HCT116 (cell line): ENCODE measurements at regions not wholly inside any gene's neighbourhood (a gene's known extent, or its start where the extent isn't known, plus 50 kb on each side); places are given as distances from the start of the nearest gene placed in this dataset.

Source experiments
- ATAC-seq: fragments of 200-7000 bp; cut with Tn5 transposase; 2 replicates; pipeline ENCODE4 v1.9.1; 2020; ENCODE audit warnings: mild to moderate bottlenecking, moderate library complexity
- BruUV-seq: library from RNA; stranded (reverse); fragments of 400-500 nt; replicated peaks from 2 replicates; lab custom pipeline; 2021; lab: Mats Ljungman, UMichigan
- CTCF ChIA-PET: fragments of 300-600 bp; sonication (Branson Sonifier 250); formaldehyde crosslinking; loops from one replicate; lab custom pipeline; 2021; ENCODE audit warnings: antibody characterized with exemption; lab: Charles Lee
- POLR2A ChIA-PET: fragments of 300-600, 350-600 bp; sonication (Branson Sonifier 250); formaldehyde crosslinking; loops from one replicate; lab custom pipeline; 2021; ENCODE audit warnings: antibody characterized with exemption; lab: Charles Lee
- RAD21 ChIA-PET, 2 experiments: fragments of 300-600 bp; sonication (Branson Sonifier 250); formaldehyde crosslinking; loops; one replicate each; lab custom pipeline; 2023; ENCODE audit warnings: low total read pairs in 2 of 2; ENCODE audit not compliant: uncharacterized antibody in 2 of 2, unreplicated experiment in 2 of 2, low non-redundant PET in 1 of 2; lab: Charles Lee
- DNase-seq: peaks from one replicate; pipeline ENCODE4 v3.0.0-alpha.2; 2010; ENCODE audit warnings: low read depth, low spot score
- H2AFZ ChIP-seq: fragments of 200-600 bp; shearing (Covaris generic), sonication (generic); 2 replicates; pipeline ENCODE4 v1.6.1; 2017; ENCODE audit warnings: low read depth, mixed run types, mixed read lengths, antibody characterized with exemption, low read length; ENCODE audit not compliant: poor library complexity, severe bottlenecking
- H3K27ac ChIP-seq: 2 replicates; pipeline ENCODE4 v1.5.1; 2012; ENCODE audit warnings: low read depth, low read length
- H3K27me3 ChIP-seq: fragments of 200-600 bp; sonication (generic); 2 replicates; pipeline ENCODE4 v1.6.1; 2016; ENCODE audit warnings: mixed run types, low read length, mixed read lengths; ENCODE audit not compliant: insufficient read depth
- H3K36me3 ChIP-seq, 2 experiments: fragments of 200-500 bp in 1 of 2; fragments of 200-600 bp in 1 of 2; sonication (Bioruptor generic) in 1 of 2; sonication (generic) in 1 of 2; 2 replicates each; pipeline versions ENCODE4 v1.5.1 to v1.6.1; 2014 to 2016; ENCODE audit warnings: low read length in 2 of 2, inconsistent platforms in 1 of 2, mixed read lengths in 1 of 2, mixed run types in 1 of 2; ENCODE audit not compliant: insufficient read depth in 2 of 2, control insufficient read depth in 1 of 2
- H3K4me1 ChIP-seq, 2 experiments: fragments of 200-600 bp in 1 of 2; sonication (generic) in 1 of 2; 2 replicates each; pipeline versions ENCODE4 v1.5.1 to v1.6.1; 2012 to 2017; ENCODE audit warnings: low read length in 2 of 2, inconsistent platforms in 1 of 2, mild to moderate bottlenecking in 1 of 2, mixed read lengths in 1 of 2, mixed run types in 1 of 2, moderate library complexity in 1 of 2; ENCODE audit not compliant: insufficient read depth in 2 of 2, control insufficient read depth in 1 of 2
- H3K4me2 ChIP-seq: fragments of 200-600 bp; sonication (generic); 2 replicates; pipeline ENCODE4 v1.6.1; 2017; ENCODE audit warnings: mixed run types, low read length, mixed read lengths
- H3K4me3 ChIP-seq, 2 experiments: fragments of 200-600 bp in 1 of 2; sonication (generic) in 1 of 2; replicated peaks in 1 of 2; 2 replicates each; pipeline ENCODE4 v1.5.1; 2011 to 2016; ENCODE audit warnings: low read length in 2 of 2, control low read depth in 1 of 2, low read depth in 1 of 2, mild to moderate bottlenecking in 1 of 2, mixed read lengths in 1 of 2, mixed run types in 1 of 2
- H3K79me2 ChIP-seq: fragments of 200-600 bp; sonication (generic); 2 replicates; pipeline ENCODE4 v1.6.1; 2017; ENCODE audit warnings: mild to moderate bottlenecking, mixed run types, low read length, moderate library complexity, mixed read lengths; ENCODE audit not compliant: insufficient read depth
- H3K9ac ChIP-seq: fragments of 200-600 bp; sonication (generic); 2 replicates; pipeline ENCODE4 v1.6.1; 2016; ENCODE audit warnings: low read length, mixed read lengths
- H3K9me2 ChIP-seq: fragments of 200-600 bp; sonication (generic), shearing (Covaris generic); 2 replicates; pipeline ENCODE4 v1.6.1; 2017; ENCODE audit warnings: mixed run types, mild to moderate bottlenecking, moderate library complexity; ENCODE audit not compliant: insufficient read depth
- H3K9me3 ChIP-seq, 2 experiments: fragments of 200-500 bp in 1 of 2; fragments of 200-600 bp in 1 of 2; sonication (Bioruptor generic) in 1 of 2; sonication (generic) in 1 of 2; 2 replicates each; pipeline ENCODE4 v1.6.1; 2014 to 2017; ENCODE audit warnings: low read length in 2 of 2, mixed read lengths in 2 of 2, inconsistent platforms in 1 of 2, low read depth in 1 of 2, mild to moderate bottlenecking in 1 of 2, mixed run types in 1 of 2, moderate library complexity in 1 of 2; ENCODE audit not compliant: control insufficient read depth in 1 of 2, insufficient read depth in 1 of 2
- H4K20me1 ChIP-seq: fragments of 200-600 bp; sonication (generic), shearing (Covaris generic); 2 replicates; pipeline ENCODE4 v1.6.1; 2017; ENCODE audit warnings: mixed run types, mild to moderate bottlenecking, moderate library complexity; ENCODE audit not compliant: insufficient read depth
- ATF3 ChIP-seq: IDR thresholded peaks from 2 replicates; pipeline ENCODE4 v1.6.1; 2012
- ELF1 ChIP-seq: IDR thresholded peaks from 2 replicates; pipeline ENCODE4 v1.6.1; 2012; ENCODE audit warnings: low read depth, borderline replicate concordance
- EZH2 ChIP-seq: fragments of 200-600 bp; sonication (generic); IDR thresholded peaks from 2 replicates; pipeline ENCODE4 v1.6.1; 2017; ENCODE audit warnings: antibody characterized with exemption, mixed run types
- EZH2phosphoT487 ChIP-seq: fragments of 200-600 bp; IDR thresholded peaks from 2 replicates; pipeline ENCODE4 v1.6.1; 2018; ENCODE audit warnings: antibody characterized with exemption, borderline replicate concordance
- FOSL1 ChIP-seq: IDR thresholded peaks from 2 replicates; pipeline ENCODE4 v1.6.1; 2012; ENCODE audit warnings: low read depth
- POLR2AphosphoS5 ChIP-seq: IDR thresholded peaks from 2 replicates; pipeline ENCODE4 v1.6.1; 2011; ENCODE audit warnings: mild to moderate bottlenecking, low read depth, low read length, moderate library complexity
- TCF7L2 ChIP-seq: IDR thresholded peaks from 2 replicates; pipeline ENCODE4 v1.7.0; 2011; ENCODE audit warnings: borderline replicate concordance, inconsistent platforms; ENCODE audit not compliant: insufficient read depth, insufficient read length; ENCODE audit errors: extremely low read depth
- ZBTB33 ChIP-seq: IDR thresholded peaks from 2 replicates; pipeline ENCODE4 v1.6.1; 2011; ENCODE audit warnings: mild to moderate bottlenecking, low read length, moderate library complexity; ENCODE audit not compliant: insufficient replicate concordance; ENCODE audit errors: extremely low read depth
- ZFX ChIP-seq: fragments of 450-650 bp; IDR thresholded peaks from 2 replicates; pipeline ENCODE4 v1.6.1; 2017
- ZNF274 ChIP-seq: fragments of 200-500 bp; sonication (Bioruptor generic); IDR thresholded peaks from 2 replicates; pipeline ENCODE4 v1.6.1; 2014; ENCODE audit warnings: mild to moderate bottlenecking, low read depth, low read length, inconsistent platforms
- intact Hi-C: fragments of 100-400 bp; cut with micrococcal nuclease; formaldehyde crosslinking; loops from 2 replicates; pipeline ENCODE4 v1.10.0; 2022

GRCh38 chr3:55185380-55185779, 257.5 kb upstream of the LRTM1 start:
- Histone ChIP-seq H3K4me2 (no peak overlapping the region), H3K4me1 (no peaks in the 10 kb centered on the region), H3K9ac (no peak overlapping the region), H2AFZ (no peak overlapping the region), H3K9me3 (peaks cover 3 to 5% of the 10 kb centered on the region in 2 experiments; a peak in 2 of 4 replicates), H3K79me2 (no peaks in the 10 kb centered on the region), H4K20me1 (no peaks in the 10 kb centered on the region), H3K36me3 (no peaks in the 10 kb centered on the region), H3K9me2 (no peaks in the 10 kb centered on the region), H3K27me3 (no peaks in the 10 kb centered on the region), H3K4me3 (no peak overlapping the region), H3K27ac (no peak overlapping the region)
- BruUV-seq: no TSS peak
- ChIA-PET POLR2A (no interaction called here), RAD21 (no interaction called here), CTCF (no interaction called here)
- intact Hi-C loops: loop anchor here (10.0 kb wide), 1 partner anchor 1251 kb away; no protein-coding TSS in a partner anchor
- no peak for ATAC-seq
- no peak for TF ChIP-seq EZH2phosphoT487
- no peak for TF ChIP-seq EZH2
- no peak for DNase-seq

- no peak overlapping the region for H2AFZ ChIP-seq
- no peaks in the 10 kb centered on the region for H3K9me2 ChIP-seq
- no peak for TF ChIP-seq ELF1
- no peak for TF ChIP-seq ZNF274
- no peak for TF ChIP-seq FOSL1
- no peak for TF ChIP-seq ZFX
- TF ChIP-seq POLR2AphosphoS5: no peak
- no peak for TF ChIP-seq ZBTB33
- no peak for TF ChIP-seq ATF3
- TF ChIP-seq TCF7L2: no peak
- H3K27ac ChIP-seq: no peak overlapping the region
- ChIA-PET CTCF (no interaction called here), POLR2A (no interaction called here), RAD21 (no interaction called here)
- no peak overlapping the region for H3K4me2 ChIP-seq
- no peak overlapping the region for H3K9ac ChIP-seq
- no peaks in the 10 kb centered on the region for H3K36me3 ChIP-seq
- H3K4me3 ChIP-seq: no peak overlapping the region
- no peaks in the 10 kb centered on the region for H3K27me3 ChIP-seq
- H3K79me2 ChIP-seq: no peaks in the 10 kb centered on the region
- no peaks in the 10 kb centered on the region for H4K20me1 ChIP-seq
- ATAC-seq (no peak), DNase-seq (no peak)
- H3K9me3 ChIP-seq: peaks cover 3 to 6% of the 10 kb centered on the region in 2 experiments; a peak in 2 of 4 replicates
- BruUV-seq: no TSS peak
- intact Hi-C loops: loop anchor here (5.0 to 10.0 kb wide), 2 partner anchors 756 to 1248 kb away; no protein-coding TSS in a partner anchor
- no peaks in the 10 kb centered on the region for H3K4me1 ChIP-seq
Measured at GRCh38 chr3:55183201-55183600, 255.3 kb upstream of the LRTM1 start.
